ENCODE measurements at regions not wholly inside any gene's neighbourhood (a gene's known extent, or its start where the extent isn't known, plus 50 kb on each side); places are given as distances from the start of the nearest gene placed in this dataset.

DNA sequence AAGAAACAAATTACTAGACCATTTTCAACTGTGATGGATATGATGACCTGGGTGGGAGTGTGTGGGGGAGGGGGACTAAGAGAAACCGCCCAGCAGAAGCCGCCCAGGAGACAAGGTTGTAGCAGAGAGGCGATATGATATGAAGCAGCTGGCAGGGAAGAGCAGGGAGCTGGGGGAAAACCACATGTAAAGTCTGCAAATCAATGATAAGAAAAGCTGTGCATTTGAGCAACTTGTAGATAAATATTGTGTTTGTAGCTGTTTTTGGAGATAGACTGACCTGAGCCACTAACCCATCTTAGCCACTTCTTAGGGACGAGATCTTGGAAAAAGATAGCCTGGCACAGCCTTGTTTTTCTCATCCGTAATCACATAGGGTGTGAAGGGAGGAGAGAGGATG is 252.6 kb downstream of the SEC23IP start:
- TF ChIP-seq, protein P1, sequence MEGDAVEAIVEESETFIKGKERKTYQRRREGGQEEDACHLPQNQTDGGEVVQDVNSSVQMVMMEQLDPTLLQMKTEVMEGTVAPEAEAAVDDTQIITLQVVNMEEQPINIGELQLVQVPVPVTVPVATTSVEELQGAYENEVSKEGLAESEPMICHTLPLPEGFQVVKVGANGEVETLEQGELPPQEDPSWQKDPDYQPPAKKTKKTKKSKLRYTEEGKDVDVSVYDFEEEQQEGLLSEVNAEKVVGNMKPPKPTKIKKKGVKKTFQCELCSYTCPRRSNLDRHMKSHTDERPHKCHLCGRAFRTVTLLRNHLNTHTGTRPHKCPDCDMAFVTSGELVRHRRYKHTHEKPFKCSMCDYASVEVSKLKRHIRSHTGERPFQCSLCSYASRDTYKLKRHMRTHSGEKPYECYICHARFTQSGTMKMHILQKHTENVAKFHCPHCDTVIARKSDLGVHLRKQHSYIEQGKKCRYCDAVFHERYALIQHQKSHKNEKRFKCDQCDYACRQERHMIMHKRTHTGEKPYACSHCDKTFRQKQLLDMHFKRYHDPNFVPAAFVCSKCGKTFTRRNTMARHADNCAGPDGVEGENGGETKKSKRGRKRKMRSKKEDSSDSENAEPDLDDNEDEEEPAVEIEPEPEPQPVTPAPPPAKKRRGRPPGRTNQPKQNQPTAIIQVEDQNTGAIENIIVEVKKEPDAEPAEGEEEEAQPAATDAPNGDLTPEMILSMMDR (IDR thresholded peaks at IDR 0.05) = no peak
- no peak for TF ChIP-seq POLR2A (IDR thresholded peaks at IDR 0.05)
- no peak for TF ChIP-seq EP300 (IDR thresholded peaks at IDR 0.05)

Measured in tibial nerve (tissue), 4 donors.